K562 (cell line): ENCODE measurements at regions not wholly inside any gene's neighbourhood (a gene's known extent, or its start where the extent isn't known, plus 50 kb on each side); places are given as distances from the start of the nearest gene placed in this dataset.

Experiments used
- ATAC-seq: fragments of 200-7000 bp; cut with Tn5 transposase; 3 replicates; pipeline ENCODE4 v1.9.1; 2020; ENCODE audit warnings: moderate library complexity
- BruUV-seq: library from RNA; stranded (reverse); fragments of 400-500 nt; replicated peaks from 2 replicates; lab custom pipeline; 2021; lab: Mats Ljungman, UMichigan
- CTCF ChIA-PET: fragments of 300-600 bp; formaldehyde crosslinking; extraction: SDS; loops from one replicate; lab custom pipeline; 2021; ENCODE audit warnings: low intra/inter-chr PET ratio; lab: Yijun Ruan, JAX
- POLR2A ChIA-PET: fragments of 300-600, 350-650 bp; sonication (Branson Sonifier 250); formaldehyde crosslinking; extraction: SDS; loops from one replicate; lab custom pipeline; 2021; ENCODE audit warnings: antibody characterized with exemption, inconsistent platforms; lab: Yijun Ruan, JAX
- DNase-seq, 4 experiments: peaks; one replicate each; pipeline versions ENCODE4 v3.0.0 to v3.0.0-alpha.2; 2011 to 2018; ENCODE audit warnings: low spot score in 3 of 4, mixed read lengths in 3 of 4; ENCODE audit errors: extremely low read depth in 1 of 4
- FAIRE-seq: peaks from 2 replicates; lab custom pipeline; 2011; peaks lifted over from hg19 to GRCh38; lab: Jason Lieb, UNC
- H2AFZ ChIP-seq: 2 replicates; pipeline ENCODE4 v1.6.0; 2011; ENCODE audit warnings: low read depth, low read length, control low read depth, inconsistent platforms
- H3K27ac ChIP-seq: fragments of 200-600 bp; 3 replicates; pipeline ENCODE4 v1.8.0; 2011; ENCODE audit warnings: low read depth, mild to moderate bottlenecking, control low read depth, inconsistent platforms, low read length, moderate library complexity, mixed read lengths; ENCODE audit errors: extremely low read depth
- H3K27me3 ChIP-seq, 2 experiments: fragments of 300-600 bp in 1 of 2; 2 replicates in 1 of 2; 3 replicates in 1 of 2; pipeline versions ENCODE4 v1.6.0 to v1.8.0; 2011; ENCODE audit warnings: inconsistent platforms in 2 of 2, low read length in 2 of 2, mild to moderate bottlenecking in 1 of 2, mixed read lengths in 1 of 2, moderate library complexity in 1 of 2; ENCODE audit not compliant: control insufficient read depth in 2 of 2, insufficient read depth in 2 of 2
- H3K36me3 ChIP-seq: fragments of 300-600 bp; 3 replicates; pipeline ENCODE4 v1.8.0; 2011; ENCODE audit warnings: mild to moderate bottlenecking, low read length, inconsistent platforms; ENCODE audit not compliant: control insufficient read depth, insufficient read depth
- H3K4me1 ChIP-seq, 2 experiments: fragments of 200-600 bp in 1 of 2; replicated peaks in 1 of 2; 2 replicates in 1 of 2; 3 replicates in 1 of 2; pipeline versions ENCODE4 v1.5.1 to v1.8.0; 2011; ENCODE audit warnings: inconsistent platforms in 2 of 2, low read length in 2 of 2, mild to moderate bottlenecking in 1 of 2, mixed read lengths in 1 of 2, moderate library complexity in 1 of 2; ENCODE audit not compliant: control insufficient read depth in 2 of 2, insufficient read depth in 2 of 2
- H3K4me2 ChIP-seq: 2 replicates; pipeline ENCODE4 v1.6.1; 2011; ENCODE audit warnings: low read length, control low read depth, inconsistent platforms, mixed read lengths; ENCODE audit not compliant: insufficient read depth
- H3K4me3 ChIP-seq: fragments of 200-600 bp; sonication (generic), shearing (Covaris generic); 2 replicates; pipeline ENCODE4 v1.5.1; 2016; ENCODE audit warnings: control low read depth, inconsistent platforms
- H3K79me2 ChIP-seq: fragments of 200-600 bp; 3 replicates; pipeline ENCODE4 v1.8.0; 2011; ENCODE audit warnings: low read length, inconsistent platforms; ENCODE audit not compliant: control insufficient read depth, insufficient read depth
- H3K9ac ChIP-seq, 2 experiments: 2 replicates each; pipeline versions ENCODE4 v1.6.0 to v1.6.1; 2011; ENCODE audit warnings: low read depth in 2 of 2, low read length in 2 of 2, control low read depth in 1 of 2, inconsistent platforms in 1 of 2, mild to moderate bottlenecking in 1 of 2, mixed read lengths in 1 of 2; ENCODE audit not compliant: insufficient read depth in 1 of 2
- H3K9me1 ChIP-seq: one replicate; pipeline ENCODE4 v1.6.0; 2011; ENCODE audit warnings: inconsistent platforms, mild to moderate bottlenecking, low read length, moderate library complexity; ENCODE audit not compliant: control insufficient read depth, insufficient read depth
- H3K9me3 ChIP-seq: replicated peaks from 2 replicates; pipeline ENCODE4 v1.5.1; 2011; ENCODE audit warnings: low read depth, low read length, inconsistent platforms; ENCODE audit not compliant: control insufficient read depth, insufficient read depth
- H4K20me1 ChIP-seq: replicated peaks from 2 replicates; pipeline ENCODE4 v1.6.1; 2011; ENCODE audit warnings: low read length, inconsistent platforms, mixed read lengths; ENCODE audit not compliant: control insufficient read depth, insufficient read depth
- PKNOX1 ChIP-seq: fragments of 450-650 bp; IDR thresholded peaks from 2 replicates; pipeline ENCODE4 v1.6.1; 2016
- SMARCA4 ChIP-seq: fragments of 450-650 bp; IDR thresholded peaks from 2 replicates; pipeline ENCODE4 v1.6.1; 2016
- ZNF184 ChIP-seq: sonication (generic); formaldehyde crosslinking; IDR thresholded peaks from 2 replicates; pipeline ENCODE4 v1.5.0; 2020; ENCODE audit warnings: missing genetic modification reagents
- ZNF224 ChIP-seq: sonication (generic); formaldehyde crosslinking; IDR thresholded peaks from 2 replicates; pipeline ENCODE4 v1.8.0; 2022; ENCODE audit warnings: mild to moderate bottlenecking, missing genetic modification reagents
- WGBS: fragments of 100-300 bp; shearing (Covaris generic); methylation state at CpG from one replicate; pipeline ENCODE4 v1.1.6; 2016; ENCODE audit warnings: low coverage, mixed read lengths; ENCODE audit not compliant: insufficient coverage; ENCODE audit errors: missing lambda C conversion rate; 5-methylcytosine and 5-hydroxymethylcytosine counted together
- in situ Hi-C: fragments of 300-500 bp; cut with MboI; formaldehyde crosslinking; loops from 4 replicates; pipeline ENCODE4 v1.15.0; 2018; ENCODE audit warnings: inconsistent platforms, mixed read lengths
- intact Hi-C: fragments of 100-400 bp; cut with micrococcal nuclease; formaldehyde crosslinking; loops from 2 replicates; pipeline ENCODE4 v1.14.2; 2022
- TF ChIP-seq, protein P1 (sequence below): sonication (generic); formaldehyde crosslinking; IDR thresholded peaks from 2 replicates; pipeline ENCODE4 v1.8.1; 2023; ENCODE audit warnings: missing genetic modification reagents, mild to moderate bottlenecking, borderline replicate concordance

DNA sequence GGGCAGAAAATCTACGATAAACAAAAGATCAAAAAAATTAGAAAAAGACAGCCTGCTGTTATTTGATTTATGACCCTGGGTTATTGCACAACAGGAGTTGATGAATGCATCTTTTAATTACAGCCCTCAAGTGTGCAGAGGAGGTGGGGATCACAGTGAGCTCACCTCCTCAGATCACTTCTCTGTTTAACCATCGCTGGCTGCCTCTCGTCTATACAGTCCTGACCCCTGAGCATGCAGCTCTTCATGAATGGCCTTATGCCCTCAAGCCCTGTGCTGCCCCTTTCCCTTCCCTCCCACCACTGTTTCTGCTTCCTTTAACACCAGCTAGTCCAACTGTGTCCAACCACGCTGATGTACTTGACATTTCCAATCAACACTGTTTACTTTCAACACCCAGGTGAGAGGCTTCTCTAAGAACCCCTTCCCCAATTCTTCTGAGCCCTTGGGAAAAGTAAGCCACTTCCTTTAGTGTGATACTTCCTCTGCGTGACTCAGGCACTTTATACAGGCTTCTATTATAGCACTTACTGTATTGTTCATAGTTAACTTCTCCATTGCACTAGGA is 60.6 kb upstream of the RIPOR2 start (continued):
- TF ChIP-seq PKNOX1 (peak; percentile 45), ZNF224 (CRISPR knock-in tag) (no peak)

- H2AFZ ChIP-seq = no peak overlapping the region
- no peak overlapping the region for H3K27ac ChIP-seq
- no peaks in the 10 kb centered on the region for H3K9me3 ChIP-seq
- no peak overlapping the region for H3K4me2 ChIP-seq
- in situ Hi-C loops (no loop called here), intact Hi-C loops (no loop called here)
- no peaks in the 10 kb centered on the region for H3K79me2 ChIP-seq
- no peaks in the 10 kb centered on the region for H3K4me1 ChIP-seq
- no peak overlapping the region for H3K9ac ChIP-seq
- 0% methylated on average over 1 of the region's 1 CpG for WGBS
- no peak for TF ChIP-seq ZNF184 (CRISPR knock-in tag)
- TF ChIP-seq, protein P1, sequence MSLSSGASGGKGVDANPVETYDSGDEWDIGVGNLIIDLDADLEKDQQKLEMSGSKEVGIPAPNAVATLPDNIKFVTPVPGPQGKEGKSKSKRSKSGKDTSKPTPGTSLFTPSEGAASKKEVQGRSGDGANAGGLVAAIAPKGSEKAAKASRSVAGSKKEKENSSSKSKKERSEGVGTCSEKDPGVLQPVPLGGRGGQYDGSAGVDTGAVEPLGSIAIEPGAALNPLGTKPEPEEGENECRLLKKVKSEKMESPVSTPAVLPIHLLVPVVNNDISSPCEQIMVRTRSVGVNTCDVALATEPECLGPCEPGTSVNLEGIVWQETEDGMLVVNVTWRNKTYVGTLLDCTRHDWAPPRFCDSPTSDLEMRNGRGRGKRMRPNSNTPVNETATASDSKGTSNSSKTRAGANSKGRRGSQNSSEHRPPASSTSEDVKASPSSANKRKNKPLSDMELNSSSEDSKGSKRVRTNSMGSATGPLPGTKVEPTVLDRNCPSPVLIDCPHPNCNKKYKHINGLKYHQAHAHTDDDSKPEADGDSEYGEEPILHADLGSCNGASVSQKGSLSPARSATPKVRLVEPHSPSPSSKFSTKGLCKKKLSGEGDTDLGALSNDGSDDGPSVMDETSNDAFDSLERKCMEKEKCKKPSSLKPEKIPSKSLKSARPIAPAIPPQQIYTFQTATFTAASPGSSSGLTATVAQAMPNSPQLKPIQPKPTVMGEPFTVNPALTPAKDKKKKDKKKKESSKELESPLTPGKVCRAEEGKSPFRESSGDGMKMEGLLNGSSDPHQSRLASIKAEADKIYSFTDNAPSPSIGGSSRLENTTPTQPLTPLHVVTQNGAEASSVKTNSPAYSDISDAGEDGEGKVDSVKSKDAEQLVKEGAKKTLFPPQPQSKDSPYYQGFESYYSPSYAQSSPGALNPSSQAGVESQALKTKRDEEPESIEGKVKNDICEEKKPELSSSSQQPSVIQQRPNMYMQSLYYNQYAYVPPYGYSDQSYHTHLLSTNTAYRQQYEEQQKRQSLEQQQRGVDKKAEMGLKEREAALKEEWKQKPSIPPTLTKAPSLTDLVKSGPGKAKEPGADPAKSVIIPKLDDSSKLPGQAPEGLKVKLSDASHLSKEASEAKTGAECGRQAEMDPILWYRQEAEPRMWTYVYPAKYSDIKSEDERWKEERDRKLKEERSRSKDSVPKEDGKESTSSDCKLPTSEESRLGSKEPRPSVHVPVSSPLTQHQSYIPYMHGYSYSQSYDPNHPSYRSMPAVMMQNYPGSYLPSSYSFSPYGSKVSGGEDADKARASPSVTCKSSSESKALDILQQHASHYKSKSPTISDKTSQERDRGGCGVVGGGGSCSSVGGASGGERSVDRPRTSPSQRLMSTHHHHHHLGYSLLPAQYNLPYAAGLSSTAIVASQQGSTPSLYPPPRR = no peak
- TF ChIP-seq SMARCA4 = no peak
- no peaks in the 10 kb centered on the region for H3K9me1 ChIP-seq
- H3K36me3 ChIP-seq = no peaks in the 10 kb centered on the region
- no peaks in the 10 kb centered on the region for H4K20me1 ChIP-seq
- BruUV-seq = no TSS peak
- DNase-seq (no peak), ATAC-seq (no peak), FAIRE-seq (no peak)
- H3K4me3 ChIP-seq = no peak overlapping the region
- ChIA-PET CTCF (no interaction called here), POLR2A (no interaction called here)
- peaks cover 0 to 12% of the 10 kb centered on the region in 2 experiments; a peak in 4 of 5 replicates for H3K27me3 ChIP-seq
These were observed 61.5 kb upstream of the RIPOR2 start for GRCh38 chr6:24997231-24997630.
